ENCODE measurements at regions not wholly inside any gene's neighbourhood (a gene's known extent, or its start where the extent isn't known, plus 50 kb on each side); places are given as distances from the start of the nearest gene placed in this dataset.

DNA sequence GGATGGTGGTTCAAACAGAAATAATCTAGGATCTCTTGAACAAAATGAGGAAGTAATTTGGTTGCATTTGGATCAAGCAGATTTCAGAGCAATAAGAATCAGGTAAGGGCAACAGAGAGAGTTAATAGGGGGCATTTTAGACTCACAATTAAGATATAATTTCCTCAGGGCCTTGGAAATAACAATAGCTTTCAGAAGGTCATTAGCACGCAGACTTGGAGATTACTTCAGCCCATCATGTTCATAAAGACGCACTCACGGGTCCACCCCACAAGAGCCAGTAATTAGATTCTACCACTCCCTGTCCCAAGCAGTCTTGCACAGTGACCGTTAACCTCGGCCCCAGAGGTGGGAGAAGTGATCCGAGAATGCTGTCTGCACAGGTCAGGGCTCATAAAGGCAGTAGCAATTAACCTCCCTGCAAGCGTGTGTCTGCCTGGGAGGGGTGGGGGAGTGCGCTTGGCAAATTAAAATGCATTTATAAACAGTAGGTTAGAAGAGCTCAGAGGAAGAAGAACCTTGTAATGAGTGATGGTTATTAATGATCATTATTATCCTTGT lies 125.7 kb upstream of the CCDC196 start:
- H3K9me3 ChIP-seq = no peaks in the 10 kb centered on the region
- no peak for DNase-seq
- WGBS, 2 donors = 66 to 77% methylated on average over 8 of the region's 8 CpGs

DNA sequence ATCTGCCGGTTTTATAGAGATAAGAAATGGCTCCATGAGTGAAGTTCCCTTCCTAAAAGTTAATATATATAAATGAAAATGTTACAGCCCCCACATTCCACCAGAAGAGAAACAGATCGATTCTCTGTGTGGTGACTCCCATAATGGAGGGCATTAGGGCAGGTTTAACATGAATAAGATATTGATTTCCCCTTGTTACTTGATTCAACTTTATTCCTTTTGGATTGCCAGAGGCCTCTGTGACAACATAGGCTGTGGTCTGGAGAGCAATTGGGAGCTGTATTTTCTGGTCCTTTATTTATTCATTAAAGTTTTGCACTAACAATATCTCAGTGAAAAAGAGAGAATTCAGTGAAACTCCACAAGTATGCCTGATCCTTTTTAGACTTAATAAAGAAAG lies 125.2 kb upstream of the CCDC196 start:
- intact Hi-C loops (cut with DNase I; ENCODE audit: low total_unique reads) = no loop called here
- Histone ChIP-seq H3K4me1 (no peaks in the 10 kb centered on the region), H3K27ac (no peak overlapping the region), H3K27me3 (no peaks in the 10 kb centered on the region), H3K9me3 (no peaks in the 10 kb centered on the region), H3K4me3 (no peak overlapping the region), H3K36me3 (ENCODE audit: low read depth, missing control alignments) (no peaks in the 10 kb centered on the region)
- no peak for TF ChIP-seq POLR2A (IDR thresholded peaks at IDR 0.05)
- TF ChIP-seq, protein P1, sequence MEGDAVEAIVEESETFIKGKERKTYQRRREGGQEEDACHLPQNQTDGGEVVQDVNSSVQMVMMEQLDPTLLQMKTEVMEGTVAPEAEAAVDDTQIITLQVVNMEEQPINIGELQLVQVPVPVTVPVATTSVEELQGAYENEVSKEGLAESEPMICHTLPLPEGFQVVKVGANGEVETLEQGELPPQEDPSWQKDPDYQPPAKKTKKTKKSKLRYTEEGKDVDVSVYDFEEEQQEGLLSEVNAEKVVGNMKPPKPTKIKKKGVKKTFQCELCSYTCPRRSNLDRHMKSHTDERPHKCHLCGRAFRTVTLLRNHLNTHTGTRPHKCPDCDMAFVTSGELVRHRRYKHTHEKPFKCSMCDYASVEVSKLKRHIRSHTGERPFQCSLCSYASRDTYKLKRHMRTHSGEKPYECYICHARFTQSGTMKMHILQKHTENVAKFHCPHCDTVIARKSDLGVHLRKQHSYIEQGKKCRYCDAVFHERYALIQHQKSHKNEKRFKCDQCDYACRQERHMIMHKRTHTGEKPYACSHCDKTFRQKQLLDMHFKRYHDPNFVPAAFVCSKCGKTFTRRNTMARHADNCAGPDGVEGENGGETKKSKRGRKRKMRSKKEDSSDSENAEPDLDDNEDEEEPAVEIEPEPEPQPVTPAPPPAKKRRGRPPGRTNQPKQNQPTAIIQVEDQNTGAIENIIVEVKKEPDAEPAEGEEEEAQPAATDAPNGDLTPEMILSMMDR (IDR thresholded peaks at IDR 0.05) = no peak
- no peak for DNase-seq
- WGBS, 2 donors = 38 to 39% methylated on average over 2 of the region's 2 CpGs

More for the DNA sequence above, 125.7 kb upstream of the CCDC196 start:
- TF ChIP-seq, protein P1 (IDR thresholded peaks at IDR 0.05) = no peak
- no peak for TF ChIP-seq POLR2A (IDR thresholded peaks at IDR 0.05)
- H3K27ac ChIP-seq = no peak overlapping the region
- H3K27me3 ChIP-seq = no peaks in the 10 kb centered on the region
- no peaks in the 10 kb centered on the region for H3K36me3 ChIP-seq (ENCODE audit: low read depth, missing control alignments)
- H3K4me1 ChIP-seq = no peaks in the 10 kb centered on the region
- no peak overlapping the region for H3K4me3 ChIP-seq
- intact Hi-C loops (cut with DNase I; ENCODE audit: low total_unique reads) = no loop called here

DNA sequence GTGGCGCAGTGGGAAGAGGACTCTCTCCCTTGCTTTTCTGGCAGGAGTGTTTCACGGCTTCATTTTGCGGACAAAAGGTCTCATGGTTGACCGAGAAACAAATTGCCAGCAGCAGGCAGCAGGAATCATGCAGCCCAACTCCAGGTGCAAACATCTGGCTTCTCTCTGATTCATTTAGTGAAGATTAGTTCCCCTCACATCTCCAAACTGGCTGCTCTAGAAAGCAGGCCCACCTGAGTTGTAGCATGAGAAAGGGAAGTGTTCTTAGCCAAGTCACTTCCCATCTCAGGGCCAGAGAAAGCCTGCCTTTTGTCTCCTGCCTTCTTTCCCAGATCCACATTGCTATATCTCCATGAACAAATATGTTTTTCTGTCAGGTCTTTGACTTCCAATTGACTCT lies 120.8 kb upstream of the CCDC196 start:
- Histone ChIP-seq H3K4me3 (no peak overlapping the region), H3K27me3 (no peaks in the 10 kb centered on the region), H3K27ac (no peak overlapping the region), H3K9me3 (no peaks in the 10 kb centered on the region), H3K36me3 (ENCODE audit: low read depth, missing control alignments) (no peaks in the 10 kb centered on the region), H3K4me1 (no peaks in the 10 kb centered on the region)
- WGBS, 2 donors = 83 to 91% methylated on average over 4 of the region's 4 CpGs
- intact Hi-C loops (cut with DNase I; ENCODE audit: low total_unique reads) = no loop called here
- DNase-seq = no peak
- no peak for TF ChIP-seq POLR2A (IDR thresholded peaks at IDR 0.05)
- TF ChIP-seq, protein P1 (IDR thresholded peaks at IDR 0.05) = no peak

DNA sequence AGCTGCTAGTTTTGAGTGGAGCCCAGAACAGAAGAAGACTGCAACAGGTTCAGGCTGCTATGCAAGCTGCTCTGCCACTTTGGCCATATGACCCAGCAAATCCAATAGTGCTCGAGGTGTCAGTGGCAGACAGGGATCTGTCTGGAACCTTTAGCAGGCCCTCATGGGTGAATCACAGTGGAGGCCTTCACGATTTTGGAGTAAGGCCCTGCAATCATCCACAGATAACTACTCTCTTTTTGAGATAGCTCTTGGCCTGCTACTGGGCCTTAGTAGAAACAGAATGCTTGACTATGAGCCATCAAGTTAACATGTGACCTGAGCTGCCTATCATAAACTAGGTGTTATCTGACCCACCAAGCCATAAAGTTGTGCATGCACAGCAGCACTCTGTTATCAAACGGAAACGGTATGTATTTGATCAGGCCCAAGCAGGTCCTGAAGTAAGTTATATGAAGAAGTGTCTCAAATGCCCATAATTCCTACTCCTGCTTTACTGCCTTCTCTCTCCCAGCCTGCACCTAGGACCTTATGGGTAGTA lies 116.9 kb upstream of the CCDC196 start:
- 66 to 86% methylated on average over 4 of the region's 4 CpGs for WGBS, 2 donors
- H3K27me3 ChIP-seq = no peaks in the 10 kb centered on the region
- TF ChIP-seq, protein P1 (IDR thresholded peaks at IDR 0.05) = no peak
- TF ChIP-seq POLR2A (IDR thresholded peaks at IDR 0.05) = no peak

DNA sequence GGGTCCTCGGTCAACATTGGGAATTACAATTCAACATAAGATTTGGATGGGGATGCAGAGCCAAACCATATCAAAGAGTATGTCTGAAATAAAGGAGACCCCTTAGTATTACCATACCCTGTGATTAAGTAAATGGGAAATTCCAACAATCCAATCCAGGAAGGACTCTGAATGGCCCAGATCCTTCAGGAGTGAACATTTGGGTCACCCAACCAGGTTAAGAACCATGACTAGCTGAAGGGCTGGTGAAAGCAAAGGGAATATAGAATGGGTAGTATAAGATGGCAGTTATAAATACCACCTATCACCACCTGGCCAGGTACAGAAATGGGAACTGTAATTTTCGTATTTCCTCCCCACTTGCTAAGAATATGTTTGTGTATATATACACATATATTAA lies 114.4 kb upstream of the CCDC196 start:
- no peaks in the 10 kb centered on the region for H3K9me3 ChIP-seq
- no peaks in the 10 kb centered on the region for H3K36me3 ChIP-seq (ENCODE audit: low read depth, missing control alignments)
- TF ChIP-seq, protein P1 (IDR thresholded peaks at IDR 0.05) = no peak
- TF ChIP-seq POLR2A (IDR thresholded peaks at IDR 0.05) = no peak
- H3K27me3 ChIP-seq = no peaks in the 10 kb centered on the region
- intact Hi-C loops (cut with DNase I; ENCODE audit: low total_unique reads) = no loop called here
- no peak for DNase-seq
- no peak overlapping the region for H3K27ac ChIP-seq
- H3K4me1 ChIP-seq = no peaks in the 10 kb centered on the region
- WGBS, 2 donors = 90% methylated on average over 2 of the region's 2 CpGs
- H3K4me3 ChIP-seq = no peak overlapping the region

More for the DNA sequence above, 116.9 kb upstream of the CCDC196 start:
- Histone ChIP-seq H3K36me3 (ENCODE audit: low read depth, missing control alignments) (no peaks in the 10 kb centered on the region), H3K27ac (no peak overlapping the region), H3K4me3 (no peak overlapping the region), H3K9me3 (no peaks in the 10 kb centered on the region), H3K4me1 (no peaks in the 10 kb centered on the region)
- intact Hi-C loops (cut with DNase I; ENCODE audit: low total_unique reads) = no loop called here
- DNase-seq = no peak
